Naive thymus-derived CD4-positive, alpha-beta T cell (primary cell): ENCODE measurements at regions not wholly inside any gene's neighbourhood (a gene's known extent, or its start where the extent isn't known, plus 50 kb on each side); places are given as distances from the start of the nearest gene placed in this dataset.

Experiments
- ATAC-seq: fragments of 150-1000 bp; cut with Tn5 transposase; 2 replicates; pipeline ENCODE4 v1.10.0; 2021; ENCODE audit warnings: mild to moderate bottlenecking, moderate library complexity
- CTCF ChIA-PET: fragments of 350-600 bp; sonication (Branson Sonifier 250); formaldehyde crosslinking; loops from one replicate; lab custom pipeline; 2021; ENCODE audit warnings: antibody characterized with exemption; lab: Charles Lee
- POLR2A ChIA-PET: fragments of 350-600 bp; sonication (Branson Sonifier 250); formaldehyde crosslinking; loops from one replicate; lab custom pipeline; 2021; ENCODE audit warnings: antibody characterized with exemption, inconsistent platforms; lab: Charles Lee
- DNase-seq, 9 donors: peaks; one replicate each; pipeline versions ENCODE4 v3.0.0 to v3.0.0-alpha.2; 2020 to 2022; ENCODE audit warnings: mixed read lengths in 1 of 9
- H3K27ac ChIP-seq: one replicate; pipeline ENCODE4 v1.7.0; 2013; ENCODE audit warnings: mild to moderate bottlenecking, low read depth, low read length, moderate library complexity
- H3K27me3 ChIP-seq, 2 donors: one replicate each; pipeline ENCODE4 v1.7.0; 2013; ENCODE audit warnings: low read length in 2 of 2, mild to moderate bottlenecking in 2 of 2, moderate library complexity in 2 of 2; ENCODE audit not compliant: control insufficient read depth in 2 of 2, insufficient read depth in 2 of 2
- H3K36me3 ChIP-seq, 3 experiments: 1 replicate in 2 of 3; 2 replicates in 1 of 3; pipeline ENCODE4 v1.7.0; 2013; ENCODE audit warnings: low read length in 3 of 3, mild to moderate bottlenecking in 3 of 3, moderate library complexity in 1 of 3; ENCODE audit not compliant: insufficient read depth in 3 of 3, control insufficient read depth in 2 of 3
- H3K4me1 ChIP-seq, 2 donors: one replicate each; pipeline ENCODE4 v1.7.0; 2013; ENCODE audit warnings: low read length in 2 of 2, mild to moderate bottlenecking in 2 of 2, moderate library complexity in 1 of 2; ENCODE audit not compliant: control insufficient read depth in 2 of 2, insufficient read depth in 2 of 2
- H3K4me3 ChIP-seq: 2 replicates; pipeline ENCODE4 v1.7.0; 2013; ENCODE audit warnings: mild to moderate bottlenecking, low read length
- H3K9me3 ChIP-seq, 3 experiments: 1 replicate in 2 of 3; 2 replicates in 1 of 3; pipeline ENCODE4 v1.7.0; 2013; ENCODE audit warnings: low read length in 3 of 3; ENCODE audit not compliant: control insufficient read depth in 2 of 3
- H3K27ac Mint-ChIP-seq, 9 donors: one replicate each; pipeline ENCODE4 v1.8.0; 2020 to 2022; ENCODE audit warnings: mixed read lengths in 9 of 9, mild to moderate bottlenecking in 8 of 9, moderate library complexity in 5 of 9, inconsistent platforms in 2 of 9
- H3K27me3 Mint-ChIP-seq, 5 donors: one replicate each; pipeline ENCODE4 v1.8.0; 2021 to 2022; ENCODE audit warnings: mixed read lengths in 5 of 5, mild to moderate bottlenecking in 1 of 5
- H3K36me3 Mint-ChIP-seq, 5 donors: one replicate each; pipeline ENCODE4 v1.8.0; 2020 to 2022; ENCODE audit warnings: mixed read lengths in 5 of 5, mild to moderate bottlenecking in 3 of 5, inconsistent platforms in 1 of 5
- H3K4me1 Mint-ChIP-seq, 7 donors: one replicate each; pipeline ENCODE4 v1.8.0; 2020 to 2022; ENCODE audit warnings: mixed read lengths in 7 of 7, mild to moderate bottlenecking in 3 of 7, inconsistent platforms in 1 of 7
- H3K4me3 Mint-ChIP-seq, 10 donors: one replicate each; pipeline ENCODE4 v1.8.0; 2020 to 2022; ENCODE audit warnings: mild to moderate bottlenecking in 10 of 10, mixed read lengths in 10 of 10, moderate library complexity in 6 of 10, inconsistent platforms in 2 of 10
- H3K9me3 Mint-ChIP-seq, 11 donors: one replicate each; pipeline ENCODE4 v1.8.0; 2020 to 2022; ENCODE audit warnings: mixed read lengths in 11 of 11, mild to moderate bottlenecking in 4 of 11, inconsistent platforms in 1 of 11, moderate library complexity in 1 of 11
- intact Hi-C, 2 donors: fragments of 100-400 bp; cut with micrococcal nuclease; formaldehyde crosslinking; loops; one replicate each; pipeline ENCODE4 v1.15.1; 2023

DNA sequence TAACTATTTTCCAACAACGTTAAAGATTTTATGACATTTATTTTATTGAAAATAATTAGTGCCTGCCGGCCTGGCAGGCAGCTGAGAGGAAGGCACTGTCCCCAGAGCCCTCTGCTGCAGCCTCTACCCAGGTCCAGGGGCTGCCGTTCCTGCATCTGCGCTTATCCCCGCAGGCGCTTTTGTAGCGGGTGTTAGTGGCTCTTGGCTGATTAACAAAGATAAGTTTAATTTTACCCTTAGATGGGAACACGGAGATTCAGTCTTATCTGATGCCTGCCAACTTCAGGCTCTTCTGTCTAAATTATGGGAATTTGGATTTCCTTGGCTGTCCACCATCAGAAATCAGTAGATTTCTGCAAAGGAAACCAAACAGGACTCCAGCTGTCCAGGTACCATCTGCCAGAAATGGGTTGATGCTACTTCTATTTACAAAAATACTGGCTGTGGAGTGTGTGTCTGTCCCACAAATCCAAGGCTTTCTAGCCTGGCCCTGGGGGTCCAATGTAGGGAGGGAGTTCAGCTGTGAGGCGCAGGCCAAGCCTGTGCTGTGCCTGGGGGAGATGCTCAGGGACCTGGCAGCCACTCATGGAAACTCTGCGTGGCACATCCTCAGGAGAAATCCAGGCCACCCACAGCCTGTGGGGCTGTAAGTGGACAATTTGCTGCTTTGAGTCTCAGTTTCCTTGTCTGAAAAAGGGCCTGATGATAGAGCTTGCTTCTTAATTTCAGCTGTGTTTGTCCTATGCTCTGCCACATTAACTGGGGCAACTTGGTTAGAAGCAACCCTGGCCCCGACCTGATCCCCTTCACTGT is 62.0 kb upstream of the IGFBP3 start:
- intact Hi-C loops = no loop called here
- peaks cover 0 to 3% (median 0%) of the 10 kb centered on the region in 3 experiments for H3K36me3 ChIP-seq
- ATAC-seq (no peak), DNase-seq (no peak)
- ChIA-PET CTCF (no interaction called here), POLR2A (no interaction called here)
- Mint-ChIP-seq H3K36me3 (peaks cover 0 to 49% (median 28%) of the 10 kb centered on the region in 5 donors), H3K27me3 (peaks cover 0 to 3% (median 0%) of the 10 kb centered on the region in 5 donors), H3K4me3 (no peak overlapping the region), H3K9me3 (peaks cover 0 to 4% (median 0%) of the 10 kb centered on the region in 11 donors), H3K27ac (no peak overlapping the region), H3K4me1 (peaks cover 0 to 3% (median 0%) of the 10 kb centered on the region in 7 donors)
- no peaks in the 10 kb centered on the region for H3K4me1 ChIP-seq
- H3K9me3 ChIP-seq = no peaks in the 10 kb centered on the region
- H3K4me3 ChIP-seq = no peak overlapping the region
- H3K27me3 ChIP-seq = no peaks in the 10 kb centered on the region
- no peak overlapping the region for H3K27ac ChIP-seq

DNA sequence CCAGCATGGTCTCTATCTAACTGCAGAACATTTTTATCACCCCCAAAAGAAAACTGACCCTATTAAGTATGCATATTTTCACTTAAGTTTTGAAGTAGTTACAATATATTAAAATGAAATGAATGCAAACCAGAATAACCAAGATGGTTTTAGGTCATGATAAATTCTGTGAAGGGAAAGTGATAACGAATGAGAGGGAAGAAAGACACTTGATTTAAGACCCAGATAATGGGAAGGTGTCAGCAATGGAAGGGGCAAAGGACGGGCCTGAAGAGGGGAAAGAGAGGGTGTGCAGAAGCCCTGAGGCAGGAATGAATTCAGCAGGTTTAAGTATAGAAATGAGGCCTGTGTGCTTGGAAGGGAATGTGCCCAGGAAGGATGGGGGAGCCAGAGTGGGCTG is 61.1 kb upstream of the IGFBP3 start:
- peaks cover 0 to 3% (median 0%) of the 10 kb centered on the region in 5 donors for H3K27me3 Mint-ChIP-seq
- no peak overlapping the region for H3K27ac Mint-ChIP-seq
- H3K4me3 Mint-ChIP-seq = no peak overlapping the region
- DNase-seq = no peak
- H3K27me3 ChIP-seq = no peaks in the 10 kb centered on the region
- intact Hi-C loops = no loop called here
- peaks cover 0 to 5% (median 0%) of the 10 kb centered on the region in 7 donors for H3K4me1 Mint-ChIP-seq
- no peak for ATAC-seq
- H3K9me3 ChIP-seq = no peaks in the 10 kb centered on the region
- H3K9me3 Mint-ChIP-seq = peaks cover 0 to 4% (median 0%) of the 10 kb centered on the region in 11 donors
- no peak overlapping the region for H3K27ac ChIP-seq
- POLR2A ChIA-PET = no interaction called here
- CTCF ChIA-PET = no interaction called here
- peaks cover 0 to 3% (median 0%) of the 10 kb centered on the region in 3 experiments for H3K36me3 ChIP-seq
- H3K4me1 ChIP-seq = no peaks in the 10 kb centered on the region
- H3K4me3 ChIP-seq = no peak overlapping the region
- H3K36me3 Mint-ChIP-seq = peaks cover 0 to 50% (median 28%) of the 10 kb centered on the region in 5 donors

DNA sequence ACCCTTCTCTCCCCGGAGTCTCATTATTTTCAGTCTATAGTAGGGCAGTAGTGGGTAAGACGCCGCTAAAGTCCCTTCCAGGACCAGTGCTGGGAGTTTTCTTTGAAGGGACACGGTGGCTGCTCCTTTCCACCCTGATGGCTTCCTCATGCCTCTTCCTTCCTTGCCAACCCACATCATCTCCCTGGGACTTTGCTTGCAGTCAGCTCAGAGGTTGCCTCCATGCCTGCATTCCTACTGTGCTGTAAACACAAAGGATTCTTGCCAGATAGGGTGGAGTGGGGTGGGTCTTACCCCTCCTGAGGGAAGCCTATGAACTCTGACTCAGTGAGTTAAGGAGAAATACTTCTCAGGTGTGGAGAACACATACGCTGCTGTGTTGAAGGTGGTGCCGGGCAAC is 59.9 kb upstream of the IGFBP3 start:
- Mint-ChIP-seq H3K36me3 (peaks cover 0 to 54% (median 28%) of the 10 kb centered on the region in 5 donors), H3K27ac (no peak overlapping the region), H3K27me3 (no peaks in the 10 kb centered on the region), H3K9me3 (peaks cover 0 to 4% (median 0%) of the 10 kb centered on the region in 11 donors), H3K4me3 (no peak overlapping the region), H3K4me1 (peaks cover 0 to 5% (median 0%) of the 10 kb centered on the region in 7 donors)
- DNase-seq = no peak
- Histone ChIP-seq H3K36me3 (peaks cover 0 to 3% (median 0%) of the 10 kb centered on the region in 3 experiments), H3K4me3 (no peak overlapping the region), H3K27me3 (no peaks in the 10 kb centered on the region), H3K27ac (no peak overlapping the region), H3K9me3 (no peaks in the 10 kb centered on the region), H3K4me1 (no peaks in the 10 kb centered on the region)
- ChIA-PET POLR2A (no interaction called here), CTCF (no interaction called here)
- no peak for ATAC-seq
- intact Hi-C loops = no loop called here

DNA sequence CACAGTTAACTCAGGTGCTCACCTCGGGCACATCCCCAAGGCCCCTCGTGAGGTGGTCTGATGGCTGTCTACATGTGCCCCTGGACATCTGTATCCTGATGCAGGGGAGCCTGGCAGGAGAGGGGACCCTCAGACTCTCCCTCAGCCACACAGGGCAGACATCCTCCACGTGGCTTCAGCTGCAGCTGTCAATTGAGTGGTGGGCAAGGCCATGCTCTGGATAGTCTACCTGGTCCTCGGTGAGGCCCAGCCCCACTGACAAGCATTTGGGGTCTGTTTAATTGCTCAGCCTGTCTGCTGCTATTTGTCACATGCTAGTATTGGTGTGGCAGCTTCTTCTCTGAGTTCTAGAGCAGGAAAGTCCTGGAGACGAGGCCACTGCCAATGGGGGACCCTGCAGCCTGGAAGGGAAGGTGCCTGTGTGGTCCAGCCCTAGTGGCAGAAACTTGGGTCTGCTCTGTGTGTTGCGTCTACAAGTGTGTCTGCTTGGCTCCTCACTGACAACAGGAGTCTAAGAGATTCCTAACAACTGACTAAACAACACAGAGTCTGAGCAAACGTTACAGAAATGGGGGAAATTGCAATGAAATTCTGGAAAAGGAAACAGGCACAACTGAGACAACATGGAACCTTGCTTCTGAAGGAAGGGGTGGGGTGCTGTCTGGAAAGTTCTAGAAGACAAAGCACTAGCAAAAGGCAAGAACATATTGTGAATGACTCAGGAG is 59.3 kb upstream of the IGFBP3 start:
- Mint-ChIP-seq H3K36me3 (peaks cover 0 to 51% (median 28%) of the 10 kb centered on the region in 5 donors), H3K4me1 (peaks cover 0 to 5% (median 0%) of the 10 kb centered on the region in 7 donors), H3K9me3 (peaks cover 0 to 4% (median 0%) of the 10 kb centered on the region in 11 donors), H3K27me3 (no peaks in the 10 kb centered on the region), H3K27ac (no peak overlapping the region), H3K4me3 (no peak overlapping the region)
- ChIA-PET POLR2A (no interaction called here), CTCF (no interaction called here)
- H3K27me3 ChIP-seq = no peaks in the 10 kb centered on the region
- ATAC-seq (no peak), DNase-seq (no peak)
- H3K9me3 ChIP-seq = no peaks in the 10 kb centered on the region
- no peaks in the 10 kb centered on the region for H3K4me1 ChIP-seq
- H3K4me3 ChIP-seq = no peak overlapping the region
- peaks cover 0 to 3% (median 0%) of the 10 kb centered on the region in 3 experiments for H3K36me3 ChIP-seq
- intact Hi-C loops = no loop called here
- no peak overlapping the region for H3K27ac ChIP-seq

DNA sequence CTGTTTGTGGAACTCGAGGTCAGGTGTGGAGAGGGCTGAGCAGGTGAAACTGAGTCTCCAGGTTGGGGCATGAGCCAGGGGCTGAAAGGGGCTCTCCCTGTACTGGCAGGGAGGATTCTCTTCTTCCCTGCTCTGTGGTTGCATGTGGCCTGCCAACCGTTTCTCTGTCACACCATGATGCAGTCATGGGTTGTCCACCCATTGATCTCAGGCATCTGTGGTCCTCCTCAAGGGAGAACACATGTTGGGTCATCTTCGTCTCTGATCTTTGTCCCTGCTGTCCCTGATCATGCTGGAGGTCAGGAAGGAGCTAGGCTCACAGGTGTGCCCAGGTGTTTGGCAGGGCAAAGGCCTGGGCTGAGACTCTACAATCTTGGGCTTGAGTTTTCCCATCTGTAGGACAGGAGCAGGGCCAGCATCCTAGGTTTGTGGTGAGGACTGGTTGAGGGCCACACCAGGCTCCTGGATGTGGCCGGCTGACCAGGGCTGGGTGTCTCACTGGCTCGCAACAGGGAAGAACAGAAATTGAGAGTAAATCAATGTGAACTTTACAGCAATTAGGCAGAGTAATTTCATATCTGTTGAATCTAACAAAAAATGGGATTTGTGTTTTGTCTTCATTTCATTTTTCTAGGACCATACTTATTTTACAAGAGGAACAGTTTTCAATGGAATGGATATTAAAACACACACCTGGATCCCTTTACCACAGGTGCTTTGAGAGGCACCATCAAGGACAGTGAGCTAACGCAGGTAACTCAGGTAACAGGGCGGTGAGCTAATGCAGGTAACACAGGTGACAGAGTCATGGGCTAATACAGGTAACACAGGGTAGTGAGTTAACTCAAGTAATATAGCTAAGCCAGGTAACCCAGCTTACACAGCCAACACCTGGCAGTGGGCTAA is 58.5 kb upstream of the IGFBP3 start:
- Histone ChIP-seq H3K4me1 (no peaks in the 10 kb centered on the region), H3K9me3 (no peaks in the 10 kb centered on the region), H3K27me3 (no peaks in the 10 kb centered on the region), H3K27ac (no peak overlapping the region), H3K36me3 (peaks cover 0 to 3% (median 0%) of the 10 kb centered on the region in 3 experiments), H3K4me3 (no peak overlapping the region)
- Mint-ChIP-seq H3K4me1 (peaks cover 0 to 5% (median 0%) of the 10 kb centered on the region in 7 donors), H3K4me3 (no peak overlapping the region), H3K36me3 (peaks cover 0 to 50% (median 29%) of the 10 kb centered on the region in 5 donors), H3K27me3 (no peaks in the 10 kb centered on the region), H3K9me3 (peaks cover 0 to 4% (median 0%) of the 10 kb centered on the region in 11 donors), H3K27ac (no peak overlapping the region)
- ATAC-seq = no peak
- POLR2A ChIA-PET = no interaction called here
- no peak for DNase-seq
- CTCF ChIA-PET = no interaction called here
- intact Hi-C loops = no loop called here

DNA sequence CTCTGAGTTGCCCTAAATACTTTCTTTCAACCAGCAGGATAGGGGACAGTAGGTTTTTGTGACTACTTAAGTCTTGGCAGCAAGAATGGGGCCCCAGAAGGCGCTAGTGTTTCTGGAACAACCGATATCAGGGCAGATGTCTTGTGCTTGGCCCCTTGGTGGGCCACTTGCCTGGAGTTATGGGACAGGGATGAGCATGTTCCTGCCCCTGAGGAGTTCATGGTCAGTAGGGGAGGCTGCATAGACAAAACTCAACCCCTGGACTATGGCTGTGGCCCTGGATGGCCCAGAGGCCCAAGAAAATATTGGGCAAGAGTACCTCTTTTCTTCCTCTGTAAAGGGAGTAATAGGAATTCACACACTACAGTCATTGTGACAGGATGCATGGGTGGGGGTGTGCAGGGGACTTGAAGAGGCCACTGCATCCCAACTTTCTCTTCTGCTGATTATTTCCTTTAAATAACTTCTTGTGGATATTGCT is 57.7 kb upstream of the IGFBP3 start:
- Histone ChIP-seq H3K27ac (no peak overlapping the region), H3K4me1 (no peaks in the 10 kb centered on the region), H3K27me3 (no peaks in the 10 kb centered on the region), H3K9me3 (no peaks in the 10 kb centered on the region), H3K4me3 (no peak overlapping the region), H3K36me3 (peaks cover 0 to 3% (median 0%) of the 10 kb centered on the region in 3 experiments)
- Mint-ChIP-seq H3K4me1 (peaks cover 0 to 5% (median 0%) of the 10 kb centered on the region in 7 donors), H3K4me3 (no peak overlapping the region), H3K27me3 (no peaks in the 10 kb centered on the region), H3K36me3 (peaks cover 0 to 47% (median 29%) of the 10 kb centered on the region in 5 donors), H3K9me3 (peaks cover 0 to 4% (median 0%) of the 10 kb centered on the region in 11 donors), H3K27ac (no peak overlapping the region)
- ChIA-PET POLR2A (no interaction called here), CTCF (no interaction called here)
- intact Hi-C loops = no loop called here
- ATAC-seq (no peak), DNase-seq (no peak)
